ENCODE measurements at regions not wholly inside any gene's neighbourhood (a gene's known extent, or its start where the extent isn't known, plus 50 kb on each side); places are given as distances from the start of the nearest gene placed in this dataset.

DNA sequence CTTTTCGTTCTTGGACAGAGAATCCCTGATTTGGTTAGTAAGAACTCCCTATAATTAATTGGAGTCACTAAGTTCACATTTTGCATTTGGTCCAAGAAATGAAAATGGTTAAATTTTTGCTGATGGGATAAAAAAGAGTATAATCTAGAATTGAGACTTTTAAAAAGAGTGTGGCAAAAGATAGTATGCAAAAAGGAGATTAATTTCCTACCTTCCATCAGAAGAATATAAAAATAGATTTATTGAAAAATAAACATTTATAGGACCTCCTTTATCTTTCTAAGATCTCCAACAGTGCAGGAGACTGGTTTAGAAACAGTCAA lies 105.5 kb upstream of the EEF1E1 start:
- no peaks in the 10 kb centered on the region for H3K27me3 ChIP-seq (ENCODE audit: insufficient read depth, low read length)
- DNase-seq (ENCODE audit: insufficient read length, low spot score, missing footprints): no peak
- TF ChIP-seq, protein P1, sequence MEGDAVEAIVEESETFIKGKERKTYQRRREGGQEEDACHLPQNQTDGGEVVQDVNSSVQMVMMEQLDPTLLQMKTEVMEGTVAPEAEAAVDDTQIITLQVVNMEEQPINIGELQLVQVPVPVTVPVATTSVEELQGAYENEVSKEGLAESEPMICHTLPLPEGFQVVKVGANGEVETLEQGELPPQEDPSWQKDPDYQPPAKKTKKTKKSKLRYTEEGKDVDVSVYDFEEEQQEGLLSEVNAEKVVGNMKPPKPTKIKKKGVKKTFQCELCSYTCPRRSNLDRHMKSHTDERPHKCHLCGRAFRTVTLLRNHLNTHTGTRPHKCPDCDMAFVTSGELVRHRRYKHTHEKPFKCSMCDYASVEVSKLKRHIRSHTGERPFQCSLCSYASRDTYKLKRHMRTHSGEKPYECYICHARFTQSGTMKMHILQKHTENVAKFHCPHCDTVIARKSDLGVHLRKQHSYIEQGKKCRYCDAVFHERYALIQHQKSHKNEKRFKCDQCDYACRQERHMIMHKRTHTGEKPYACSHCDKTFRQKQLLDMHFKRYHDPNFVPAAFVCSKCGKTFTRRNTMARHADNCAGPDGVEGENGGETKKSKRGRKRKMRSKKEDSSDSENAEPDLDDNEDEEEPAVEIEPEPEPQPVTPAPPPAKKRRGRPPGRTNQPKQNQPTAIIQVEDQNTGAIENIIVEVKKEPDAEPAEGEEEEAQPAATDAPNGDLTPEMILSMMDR (IDR thresholded peaks at IDR 0.05; ENCODE audit: extremely low read depth, low read depth, low read length): no peak
- no peak overlapping the region for H3K27ac ChIP-seq (ENCODE audit: low read depth, low read length)
- H4K20me1 ChIP-seq (ENCODE audit: insufficient read depth, low read length): no peaks in the 10 kb centered on the region
- no peak overlapping the region for H3K4me2 ChIP-seq (ENCODE audit: insufficient read depth, low read length)
- no peaks in the 10 kb centered on the region for H3K36me3 ChIP-seq (ENCODE audit: insufficient read depth, low read length)
- no peaks in the 10 kb centered on the region for H3K79me2 ChIP-seq (ENCODE audit: insufficient read depth, low read length)
- H3K9me3 ChIP-seq (ENCODE audit: low read depth, low read length): no peaks in the 10 kb centered on the region
- H3K4me1 ChIP-seq (ENCODE audit: insufficient read depth, low read length): no peaks in the 10 kb centered on the region
- H2AFZ ChIP-seq (ENCODE audit: low read length): no peak overlapping the region
- no peak overlapping the region for H3K4me3 ChIP-seq (ENCODE audit: insufficient read depth, low read length)

DNA sequence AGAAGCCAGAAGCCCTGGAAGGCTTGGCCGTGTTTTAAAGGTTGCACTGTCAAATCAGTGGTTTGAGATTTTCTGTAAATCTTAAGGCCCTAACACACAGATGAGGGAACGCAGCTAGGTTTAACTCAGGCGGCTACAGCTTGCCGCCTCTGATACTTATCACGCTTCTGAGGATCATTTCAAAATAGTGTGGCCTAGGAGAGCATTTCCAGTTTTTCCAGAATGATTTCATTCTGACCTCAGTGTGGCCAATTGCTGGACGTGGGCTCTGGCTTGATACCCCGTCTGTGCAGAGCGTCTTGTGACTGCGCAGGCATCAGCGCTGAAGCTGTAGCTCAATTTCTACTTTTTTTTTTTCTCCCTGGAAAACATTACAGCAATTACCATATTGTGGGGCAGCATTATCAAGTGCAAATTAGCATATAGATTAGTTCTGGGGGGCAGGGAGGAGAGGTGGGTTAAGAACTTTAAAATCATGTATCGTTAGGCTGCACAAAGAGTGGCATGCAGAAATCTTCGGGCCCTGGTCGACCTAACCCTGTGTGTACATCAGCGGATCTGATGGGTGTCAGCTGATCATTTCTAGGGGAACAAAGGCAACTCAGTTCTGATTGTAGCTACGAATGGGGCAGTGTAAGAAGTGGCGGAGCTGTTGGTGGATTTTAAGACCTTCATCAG lies 105.0 kb upstream of the EEF1E1 start:
- no peak overlapping the region for H3K4me3 ChIP-seq (ENCODE audit: insufficient read depth, low read length)
- no peaks in the 10 kb centered on the region for H3K79me2 ChIP-seq (ENCODE audit: insufficient read depth, low read length)
- no peaks in the 10 kb centered on the region for H4K20me1 ChIP-seq (ENCODE audit: insufficient read depth, low read length)
- no peaks in the 10 kb centered on the region for H3K4me1 ChIP-seq (ENCODE audit: insufficient read depth, low read length)
- no peak overlapping the region for H3K4me2 ChIP-seq (ENCODE audit: insufficient read depth, low read length)
- TF ChIP-seq, protein P1 (IDR thresholded peaks at IDR 0.05; ENCODE audit: extremely low read depth, low read depth, low read length): no peak
- no peaks in the 10 kb centered on the region for H3K9me3 ChIP-seq (ENCODE audit: low read depth, low read length)
- no peaks in the 10 kb centered on the region for H3K27me3 ChIP-seq (ENCODE audit: insufficient read depth, low read length)
- H2AFZ ChIP-seq (ENCODE audit: low read length): no peak overlapping the region
- no peak for DNase-seq (ENCODE audit: insufficient read length, low spot score, missing footprints)
- no peaks in the 10 kb centered on the region for H3K36me3 ChIP-seq (ENCODE audit: insufficient read depth, low read length)
- H3K27ac ChIP-seq (ENCODE audit: low read depth, low read length): no peak overlapping the region

DNA sequence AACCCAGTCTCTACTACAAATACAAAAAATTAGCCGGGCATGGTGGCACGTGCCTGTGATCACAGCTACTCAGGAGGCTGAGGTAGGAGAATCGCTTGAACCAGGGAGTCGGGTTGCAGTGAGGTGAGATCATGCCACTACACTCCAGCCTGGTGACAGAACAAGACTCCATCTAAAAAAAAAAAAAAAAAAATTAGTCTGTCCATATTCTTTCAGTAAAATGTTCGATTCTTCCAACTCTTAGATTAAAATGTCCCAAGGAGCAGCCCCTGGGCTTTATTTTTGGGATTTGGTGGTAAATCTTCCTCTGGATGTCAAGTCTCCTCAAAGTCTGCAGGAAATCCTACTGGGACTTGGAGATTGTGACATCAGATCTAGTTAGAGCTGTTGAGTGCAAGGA lies 101.0 kb upstream of the EEF1E1 start:
- Histone ChIP-seq H3K4me1 (ENCODE audit: insufficient read depth, low read length) (no peaks in the 10 kb centered on the region), H3K4me3 (ENCODE audit: insufficient read depth, low read length) (no peak overlapping the region), H3K79me2 (ENCODE audit: insufficient read depth, low read length) (no peaks in the 10 kb centered on the region), H3K36me3 (ENCODE audit: insufficient read depth, low read length) (no peaks in the 10 kb centered on the region), H3K27ac (ENCODE audit: low read depth, low read length) (no peak overlapping the region), H3K27me3 (ENCODE audit: insufficient read depth, low read length) (no peaks in the 10 kb centered on the region), H4K20me1 (ENCODE audit: insufficient read depth, low read length) (no peaks in the 10 kb centered on the region), H3K9me3 (ENCODE audit: low read depth, low read length) (no peaks in the 10 kb centered on the region), H3K4me2 (ENCODE audit: insufficient read depth, low read length) (no peak overlapping the region), H2AFZ (ENCODE audit: low read length) (no peak overlapping the region)
- TF ChIP-seq, protein P1 (IDR thresholded peaks at IDR 0.05; ENCODE audit: extremely low read depth, low read depth, low read length): no peak
- DNase-seq (ENCODE audit: insufficient read length, low spot score, missing footprints): no peak

DNA sequence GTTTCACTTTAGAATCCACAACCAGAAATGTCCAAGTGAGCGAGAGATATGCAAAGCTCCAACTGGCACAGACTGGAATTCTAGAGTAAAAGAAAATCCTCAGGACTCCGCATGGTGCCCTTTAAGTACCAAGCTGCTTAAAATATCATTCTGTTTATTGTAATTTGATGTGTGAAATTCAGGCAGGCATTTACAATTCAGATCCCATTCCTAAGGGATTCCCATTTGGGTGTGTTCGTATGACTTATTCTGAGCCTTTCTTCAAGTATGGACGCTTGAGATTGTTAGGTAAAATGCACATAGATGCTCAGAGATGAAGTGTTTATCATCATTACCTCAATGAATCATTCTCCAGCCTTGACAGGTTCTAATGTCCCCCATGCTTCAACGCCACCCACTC lies 99.3 kb upstream of the EEF1E1 start:
- Histone ChIP-seq H3K36me3 (ENCODE audit: insufficient read depth, low read length) (no peaks in the 10 kb centered on the region), H3K27ac (ENCODE audit: low read depth, low read length) (no peak overlapping the region), H3K79me2 (ENCODE audit: insufficient read depth, low read length) (no peaks in the 10 kb centered on the region), H3K9me3 (ENCODE audit: low read depth, low read length) (no peaks in the 10 kb centered on the region), H3K27me3 (ENCODE audit: insufficient read depth, low read length) (no peaks in the 10 kb centered on the region), H3K4me1 (ENCODE audit: insufficient read depth, low read length) (no peaks in the 10 kb centered on the region), H3K4me3 (ENCODE audit: insufficient read depth, low read length) (no peak overlapping the region), H2AFZ (ENCODE audit: low read length) (no peak overlapping the region), H3K4me2 (ENCODE audit: insufficient read depth, low read length) (no peak overlapping the region), H4K20me1 (ENCODE audit: insufficient read depth, low read length) (no peaks in the 10 kb centered on the region)
- TF ChIP-seq, protein P1 (IDR thresholded peaks at IDR 0.05; ENCODE audit: extremely low read depth, low read depth, low read length): no peak
- DNase-seq (ENCODE audit: insufficient read length, low spot score, missing footprints): no peak

Data from osteoblast (primary cell).